ENCODE measurements at regions not wholly inside any gene's neighbourhood (a gene's known extent, or its start where the extent isn't known, plus 50 kb on each side); places are given as distances from the start of the nearest gene placed in this dataset.

DNA sequence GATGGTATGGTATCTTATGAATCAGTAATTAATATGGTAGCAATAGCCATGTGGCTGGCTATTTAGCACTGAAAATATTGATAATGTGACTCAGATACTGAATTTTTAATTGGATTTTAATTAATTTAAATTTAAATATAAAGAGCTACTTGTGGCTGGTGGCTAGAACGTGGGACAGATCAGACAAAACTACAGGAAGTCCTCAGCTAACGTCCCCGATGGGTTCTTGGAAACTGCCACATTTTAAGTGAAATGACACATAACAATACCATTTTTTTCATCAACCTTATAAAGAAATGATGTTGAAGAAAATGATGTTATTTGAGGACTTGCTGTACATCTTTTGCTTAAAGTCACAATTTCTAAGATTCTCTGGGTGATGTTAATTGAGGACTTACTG lies 138.1 kb upstream of the FLRT2 start:
- Histone ChIP-seq H3K9ac (ENCODE audit: low read length) (no peak overlapping the region), H3K4me1 (ENCODE audit: control insufficient read depth, insufficient read depth, low read length) (no peaks in the 10 kb centered on the region), H3K4me3 (ENCODE audit: low read length) (no peak overlapping the region), H3K27me3 (ENCODE audit: control insufficient read depth, insufficient read depth, low read length) (no peaks in the 10 kb centered on the region), H3K36me3 (ENCODE audit: control insufficient read depth, insufficient read depth, low read length) (no peaks in the 10 kb centered on the region), H3K27ac (ENCODE audit: low read depth, low read length) (no peak overlapping the region)

- H3K27me3 ChIP-seq (ENCODE audit: control insufficient read depth, insufficient read depth, low read length): no peaks in the 10 kb centered on the region
These were observed 130.8 kb upstream of the FLRT2 start for GRCh38 chr14:85399186-85399585.

GRCh38 chr14:85400678-85401077 lies 129.3 kb upstream of the FLRT2 start:
- Histone ChIP-seq H3K4me1 (ENCODE audit: control insufficient read depth, insufficient read depth, low read length) (no peaks in the 10 kb centered on the region), H3K4me3 (ENCODE audit: low read length) (no peak overlapping the region), H3K27ac (ENCODE audit: low read depth, low read length) (no peak overlapping the region), H3K36me3 (ENCODE audit: control insufficient read depth, insufficient read depth, low read length) (no peaks in the 10 kb centered on the region), H3K27me3 (ENCODE audit: control insufficient read depth, insufficient read depth, low read length) (no peaks in the 10 kb centered on the region), H3K9ac (ENCODE audit: low read length) (no peak overlapping the region)

More at GRCh38 chr14:85399186-85399585, 130.8 kb upstream of the FLRT2 start:
- Histone ChIP-seq H3K4me1 (ENCODE audit: control insufficient read depth, insufficient read depth, low read length) (no peaks in the 10 kb centered on the region), H3K27ac (ENCODE audit: low read depth, low read length) (no peak overlapping the region), H3K36me3 (ENCODE audit: control insufficient read depth, insufficient read depth, low read length) (no peaks in the 10 kb centered on the region), H3K4me3 (ENCODE audit: low read length) (no peak overlapping the region), H3K9ac (ENCODE audit: low read length) (no peak overlapping the region)

DNA sequence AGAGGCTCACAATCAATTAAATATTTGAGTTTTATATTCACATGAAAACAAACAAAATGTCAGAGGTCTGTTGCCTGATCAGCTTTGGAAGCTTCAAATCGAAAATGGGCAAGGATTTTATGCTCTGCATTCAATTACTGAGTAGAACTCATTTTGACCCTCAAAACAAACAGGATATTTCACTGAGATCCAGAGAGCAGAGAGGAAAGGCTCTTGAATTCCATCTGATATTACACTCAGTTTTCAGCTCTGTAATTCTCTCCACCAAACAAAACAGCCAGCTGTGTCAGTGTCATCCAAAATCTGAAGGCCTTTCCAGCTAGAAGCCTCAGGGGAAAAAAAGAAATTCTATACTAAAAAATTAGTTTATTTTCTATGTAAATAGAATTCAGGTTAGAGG lies 128.6 kb upstream of the FLRT2 start:
- Histone ChIP-seq H3K4me3 (ENCODE audit: low read length) (no peak overlapping the region), H3K4me1 (ENCODE audit: control insufficient read depth, insufficient read depth, low read length) (no peaks in the 10 kb centered on the region), H3K27ac (ENCODE audit: low read depth, low read length) (no peak overlapping the region), H3K36me3 (ENCODE audit: control insufficient read depth, insufficient read depth, low read length) (no peaks in the 10 kb centered on the region), H3K9ac (ENCODE audit: low read length) (no peak overlapping the region), H3K27me3 (ENCODE audit: control insufficient read depth, insufficient read depth, low read length) (no peaks in the 10 kb centered on the region)

GRCh38 chr14:85402569-85403162 lies 127.3 kb upstream of the FLRT2 start:
- Histone ChIP-seq H3K4me1 (ENCODE audit: control insufficient read depth, insufficient read depth, low read length) (no peaks in the 10 kb centered on the region), H3K4me3 (ENCODE audit: low read length) (no peak overlapping the region), H3K36me3 (ENCODE audit: control insufficient read depth, insufficient read depth, low read length) (no peaks in the 10 kb centered on the region), H3K27ac (ENCODE audit: low read depth, low read length) (no peak overlapping the region), H3K27me3 (ENCODE audit: control insufficient read depth, insufficient read depth, low read length) (no peaks in the 10 kb centered on the region), H3K9ac (ENCODE audit: low read length) (no peak overlapping the region)

DNA sequence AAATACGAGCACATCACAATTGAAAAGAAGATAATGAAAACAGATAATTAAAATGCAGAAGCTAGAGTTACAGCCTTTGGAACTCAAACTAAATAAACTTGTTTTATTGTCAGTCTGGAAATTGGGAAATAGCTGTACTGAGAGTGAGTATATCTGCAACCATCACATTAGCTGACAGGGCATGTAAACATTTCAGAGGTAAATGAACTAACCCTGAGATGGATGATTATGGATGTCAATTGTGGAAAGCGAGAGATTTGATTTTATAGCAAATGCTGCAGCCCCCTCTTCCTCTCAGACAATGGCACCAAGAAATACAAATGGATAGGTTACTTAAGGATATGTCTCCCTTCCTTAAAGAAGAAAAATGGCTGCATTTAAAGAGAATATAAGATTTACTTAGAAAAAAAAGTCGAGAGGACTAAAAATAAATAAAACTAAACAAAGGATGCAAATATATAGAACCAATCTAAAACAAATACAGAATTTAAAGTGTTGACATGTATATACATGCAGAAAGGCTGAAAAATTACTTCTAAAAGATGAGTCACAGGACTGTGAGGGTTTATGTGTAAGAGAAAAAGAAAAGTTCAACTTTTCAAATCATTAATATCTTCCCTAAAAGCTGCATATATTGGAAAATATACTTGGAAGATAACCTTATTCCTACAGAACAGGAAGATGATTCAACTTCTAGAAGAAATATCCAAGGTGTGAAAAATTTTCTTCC lies 120.3 kb upstream of the FLRT2 start:
- Histone ChIP-seq H3K4me3 (ENCODE audit: low read length) (no peak overlapping the region), H3K36me3 (ENCODE audit: control insufficient read depth, insufficient read depth, low read length) (no peaks in the 10 kb centered on the region)

DNA sequence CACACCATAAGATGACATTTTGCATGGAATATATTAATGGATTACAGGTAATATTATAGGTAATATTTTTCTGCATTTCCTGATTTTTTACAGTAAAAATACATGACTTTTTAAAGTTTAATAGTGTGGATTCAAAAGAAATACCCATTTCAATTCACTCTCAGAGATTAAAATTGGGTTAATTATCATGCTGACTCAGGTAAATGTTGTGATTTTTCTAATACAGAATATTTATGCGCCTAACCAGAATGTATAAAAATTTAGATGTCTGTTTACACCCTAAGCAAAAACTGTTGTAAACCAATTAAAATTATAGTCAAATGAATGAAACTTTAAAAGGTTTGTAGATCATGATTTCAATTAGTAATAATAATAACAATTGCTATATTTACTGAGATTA lies 117.2 kb upstream of the FLRT2 start:
- Histone ChIP-seq H3K27ac (ENCODE audit: low read depth, low read length) (no peak overlapping the region), H3K9ac (ENCODE audit: low read length) (no peak overlapping the region), H3K4me1 (ENCODE audit: control insufficient read depth, insufficient read depth, low read length) (no peaks in the 10 kb centered on the region), H3K27me3 (ENCODE audit: control insufficient read depth, insufficient read depth, low read length) (no peaks in the 10 kb centered on the region), H3K36me3 (ENCODE audit: control insufficient read depth, insufficient read depth, low read length) (no peaks in the 10 kb centered on the region), H3K4me3 (ENCODE audit: low read length) (no peak overlapping the region)

More for the DNA sequence above, 120.3 kb upstream of the FLRT2 start:
- Histone ChIP-seq H3K9ac (ENCODE audit: low read length) (no peak overlapping the region), H3K27me3 (ENCODE audit: control insufficient read depth, insufficient read depth, low read length) (no peaks in the 10 kb centered on the region), H3K27ac (ENCODE audit: low read depth, low read length) (no peak overlapping the region), H3K4me1 (ENCODE audit: control insufficient read depth, insufficient read depth, low read length) (no peaks in the 10 kb centered on the region)

DNA sequence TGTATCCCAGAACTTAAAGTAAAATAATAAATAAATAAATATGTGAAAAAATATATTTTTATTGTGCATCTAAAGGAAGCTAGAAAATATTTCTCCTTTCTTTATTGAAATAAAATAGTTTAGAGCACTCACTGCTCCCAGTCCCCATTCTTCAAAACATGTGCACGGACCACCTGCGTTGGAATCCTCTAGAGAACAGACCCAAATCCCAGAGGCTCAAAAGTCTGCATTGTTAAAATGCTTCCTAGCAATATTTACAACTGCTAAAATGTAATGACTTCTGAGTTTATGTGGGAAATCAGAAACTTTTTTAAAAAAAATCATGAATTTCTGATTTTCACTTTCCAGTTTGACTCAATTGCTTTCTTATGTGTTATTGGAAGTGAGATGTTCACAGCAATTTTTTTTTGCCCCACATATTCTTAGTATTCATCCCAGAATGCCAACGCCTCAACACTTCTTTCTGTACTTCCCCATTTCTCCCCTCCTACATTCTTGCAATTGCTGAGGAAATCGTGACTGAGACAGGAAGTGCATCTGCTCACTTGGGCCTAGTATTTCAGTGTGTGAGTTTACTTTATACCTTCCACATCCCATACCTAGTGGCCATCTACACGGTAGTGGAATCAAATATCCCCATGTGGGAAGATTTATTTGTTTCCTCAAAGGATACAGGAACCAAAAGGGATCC lies 116.0 kb upstream of the FLRT2 start:
- Histone ChIP-seq H3K9ac (ENCODE audit: low read length) (no peak overlapping the region), H3K4me3 (ENCODE audit: low read length) (no peak overlapping the region), H3K27me3 (ENCODE audit: control insufficient read depth, insufficient read depth, low read length) (no peaks in the 10 kb centered on the region), H3K27ac (ENCODE audit: low read depth, low read length) (no peak overlapping the region), H3K4me1 (ENCODE audit: control insufficient read depth, insufficient read depth, low read length) (no peaks in the 10 kb centered on the region), H3K36me3 (ENCODE audit: control insufficient read depth, insufficient read depth, low read length) (no peaks in the 10 kb centered on the region)

GRCh38 chr14:85415015-85415712 lies 114.8 kb upstream of the FLRT2 start:
- no peaks in the 10 kb centered on the region for H3K36me3 ChIP-seq (ENCODE audit: control insufficient read depth, insufficient read depth, low read length)
- no peak overlapping the region for H3K9ac ChIP-seq (ENCODE audit: low read length)
- H3K27ac ChIP-seq (ENCODE audit: low read depth, low read length): no peak overlapping the region
- H3K4me3 ChIP-seq (ENCODE audit: low read length): no peak overlapping the region
- H3K4me1 ChIP-seq (ENCODE audit: control insufficient read depth, insufficient read depth, low read length): no peaks in the 10 kb centered on the region
- no peaks in the 10 kb centered on the region for H3K27me3 ChIP-seq (ENCODE audit: control insufficient read depth, insufficient read depth, low read length)

- Histone ChIP-seq H3K4me3 (ENCODE audit: low read length) (no peak overlapping the region), H3K27ac (ENCODE audit: low read depth, low read length) (no peak overlapping the region), H3K27me3 (ENCODE audit: control insufficient read depth, insufficient read depth, low read length) (no peaks in the 10 kb centered on the region), H3K4me1 (ENCODE audit: control insufficient read depth, insufficient read depth, low read length) (no peaks in the 10 kb centered on the region), H3K9ac (ENCODE audit: low read length) (no peak overlapping the region), H3K36me3 (ENCODE audit: control insufficient read depth, insufficient read depth, low read length) (no peaks in the 10 kb centered on the region)
These were observed 113.2 kb upstream of the FLRT2 start for GRCh38 chr14:85416771-85417170.

DNA sequence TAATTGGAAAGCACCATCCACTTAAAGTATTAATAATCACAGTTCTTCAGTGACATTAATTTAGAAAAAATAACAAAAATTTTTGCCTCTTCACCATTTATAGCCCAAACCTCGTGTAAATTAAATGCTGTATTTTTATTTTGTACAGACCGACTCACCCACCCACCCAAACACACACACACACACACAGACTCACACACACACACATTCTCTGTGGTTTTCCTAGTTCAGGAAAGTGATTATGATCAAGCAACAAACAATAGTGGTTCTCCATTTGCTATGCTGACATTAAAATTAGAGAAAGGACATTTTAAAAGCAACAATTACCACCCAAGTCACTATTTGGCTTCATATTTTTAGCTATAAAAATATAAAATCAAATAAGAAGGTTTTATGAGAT lies 112.5 kb upstream of the FLRT2 start:
- no peak overlapping the region for H3K27ac ChIP-seq (ENCODE audit: low read depth, low read length)

DNA sequence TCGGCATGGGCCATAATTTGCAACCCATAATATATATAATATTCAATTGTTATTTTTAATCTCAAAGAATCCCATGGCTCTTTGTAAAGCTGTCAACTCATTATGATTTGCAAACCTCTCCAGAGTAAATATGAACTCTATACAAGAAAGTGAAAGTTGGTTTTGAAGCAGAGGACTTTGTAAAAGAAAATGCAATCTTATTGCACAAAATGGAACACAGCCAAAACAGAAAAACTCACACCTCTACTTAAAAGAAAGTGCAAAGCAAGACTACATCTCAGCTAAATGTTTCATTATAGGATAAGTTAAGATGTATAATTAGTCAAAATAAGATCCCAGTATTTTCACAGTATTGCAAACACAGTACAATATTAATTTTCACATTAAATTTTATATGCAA lies 111.2 kb upstream of the FLRT2 start:
- Histone ChIP-seq H3K27me3 (ENCODE audit: control insufficient read depth, insufficient read depth, low read length) (no peaks in the 10 kb centered on the region), H3K4me3 (ENCODE audit: low read length) (no peak overlapping the region), H3K27ac (ENCODE audit: low read depth, low read length) (no peak overlapping the region), H3K36me3 (ENCODE audit: control insufficient read depth, insufficient read depth, low read length) (no peaks in the 10 kb centered on the region), H3K4me1 (ENCODE audit: control insufficient read depth, insufficient read depth, low read length) (no peaks in the 10 kb centered on the region), H3K9ac (ENCODE audit: low read length) (no peak overlapping the region)

More for the DNA sequence above, 112.5 kb upstream of the FLRT2 start:
- no peaks in the 10 kb centered on the region for H3K4me1 ChIP-seq (ENCODE audit: control insufficient read depth, insufficient read depth, low read length)
- H3K27me3 ChIP-seq (ENCODE audit: control insufficient read depth, insufficient read depth, low read length): no peaks in the 10 kb centered on the region
- H3K36me3 ChIP-seq (ENCODE audit: control insufficient read depth, insufficient read depth, low read length): no peaks in the 10 kb centered on the region
- no peak overlapping the region for H3K4me3 ChIP-seq (ENCODE audit: low read length)
- H3K9ac ChIP-seq (ENCODE audit: low read length): no peak overlapping the region

All from rectal smooth muscle tissue (tissue), 1 donor.